ENCODE measurements at regions not wholly inside any gene's neighbourhood (a gene's known extent, or its start where the extent isn't known, plus 50 kb on each side); places are given as distances from the start of the nearest gene placed in this dataset.

DNA sequence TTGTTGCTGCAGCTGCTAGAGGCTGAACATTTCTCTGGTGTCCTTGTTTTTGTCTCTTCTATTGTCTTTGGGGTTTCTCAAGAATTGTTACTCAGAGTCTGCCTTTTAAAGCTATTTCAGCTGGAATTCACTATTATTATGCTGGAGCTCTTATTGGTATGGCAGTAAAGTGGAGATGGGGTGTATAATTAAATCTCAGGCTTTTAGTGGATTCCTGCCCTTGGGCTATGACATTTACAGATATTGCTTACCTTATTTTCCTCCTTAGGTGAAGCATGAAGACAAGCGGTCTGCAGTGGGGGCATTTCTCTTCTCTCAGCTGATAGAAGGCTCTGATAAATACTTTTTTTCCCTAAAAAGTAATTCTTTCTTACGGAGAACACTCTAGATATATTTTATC is 1656.6 kb upstream of the IGFBP7 start:
- no peak for TF ChIP-seq TEAD4 (IDR thresholded peaks at IDR 0.05; ENCODE audit: borderline replicate concordance, insufficient read depth)
- TF ChIP-seq EZH2phosphoT487 (IDR thresholded peaks at IDR 0.05; ENCODE audit: borderline replicate concordance, low read depth) = no peak
- Histone ChIP-seq H3K4me2 (no peak overlapping the region), H3K79me2 (ENCODE audit: insufficient read depth) (no peaks in the 10 kb centered on the region), H3K9ac (no peak overlapping the region), H3K4me1 (ENCODE audit: control insufficient read depth in 1 of 2, insufficient read depth in 2 of 2, low read depth in 1 of 2, low read length in 1 of 2) (no peaks in the 10 kb centered on the region), H3K27ac (ENCODE audit: low read depth in 2 of 2, low read length in 1 of 2) (no peak overlapping the region), H3F3A (replicated peaks; ENCODE audit: insufficient read depth) (no peaks in the 10 kb centered on the region), H3K9me2 (no peaks in the 10 kb centered on the region), H3K4me3 (ENCODE audit: low read depth in 2 of 2, low read length in 1 of 2) (no peak overlapping the region), H3K36me3 (replicated peaks in 1 of 2; ENCODE audit: control insufficient read depth in 1 of 2, insufficient read depth in 2 of 2, low read length in 1 of 2) (no peaks in the 10 kb centered on the region), H3K9me3 (no peaks in the 10 kb centered on the region; the same call in 1 of the 2 replicates), H2AFZ (ENCODE audit: low read depth) (no peak overlapping the region), H4K20me1 (ENCODE audit: insufficient read depth) (no peaks in the 10 kb centered on the region), H3K27me3 (ENCODE audit: insufficient read depth) (no peaks in the 10 kb centered on the region)
- CTCF ChIA-PET = no interaction called here
- DNase-seq = no peak
- WGBS (ENCODE audit: low lambda C conversion rate) = 22% methylated on average over 2 of the region's 2 CpGs
- POLR2A ChIA-PET = no interaction called here

DNA sequence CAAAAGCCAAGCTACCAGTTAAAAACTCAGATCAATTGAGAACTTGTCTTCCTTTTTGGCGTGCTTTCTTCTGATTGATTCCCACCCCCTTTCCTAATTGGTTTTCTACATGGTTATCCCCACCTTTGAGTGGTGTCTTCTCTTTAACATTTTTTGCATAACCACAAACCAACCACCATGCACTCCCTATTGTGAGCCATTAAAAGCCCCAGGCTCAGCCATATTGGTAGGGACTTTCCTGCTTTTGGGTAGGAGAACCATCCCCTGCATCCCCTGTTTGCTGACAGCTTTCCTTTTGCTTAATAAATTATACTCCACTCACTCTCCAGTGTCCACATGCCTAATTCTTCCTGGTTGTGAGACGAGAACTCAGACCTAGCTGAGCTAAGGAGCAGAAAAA is 1651.4 kb upstream of the IGFBP7 start:
- CTCF ChIA-PET = no interaction called here

More for the DNA sequence above, 1651.4 kb upstream of the IGFBP7 start:
- H3K36me3 ChIP-seq (replicated peaks in 1 of 2; ENCODE audit: control insufficient read depth in 1 of 2, insufficient read depth in 2 of 2, low read length in 1 of 2) = no peaks in the 10 kb centered on the region
- no peaks in the 10 kb centered on the region for H3K27me3 ChIP-seq (ENCODE audit: insufficient read depth)
- no peak overlapping the region for H2AFZ ChIP-seq (ENCODE audit: low read depth)
- no peaks in the 10 kb centered on the region for H3K4me1 ChIP-seq (ENCODE audit: control insufficient read depth in 1 of 2, insufficient read depth in 2 of 2, low read depth in 1 of 2, low read length in 1 of 2)
- H3K9me2 ChIP-seq = no peaks in the 10 kb centered on the region
- H3K9me3 ChIP-seq = no peaks in the 10 kb centered on the region; the same call in 1 of the 2 replicates
- TF ChIP-seq YY1 (IDR thresholded peaks at IDR 0.05; ENCODE audit: low read depth) (no peak), EZH2phosphoT487 (IDR thresholded peaks at IDR 0.05; ENCODE audit: borderline replicate concordance, low read depth) (no peak), GATA2 (CRISPR knock-in tag; IDR thresholded peaks at IDR 0.05) (no peak), RCOR1 (IDR thresholded peaks at IDR 0.05; ENCODE audit: low read length) (no peak), MXI1 (IDR thresholded peaks at IDR 0.05; ENCODE audit: low read depth, low read length) (no peak), RAD21 (IDR thresholded peaks at IDR 0.05; ENCODE audit: low read length) (no peak), SMC3 (IDR thresholded peaks at IDR 0.05; ENCODE audit: low read depth, low read length) (no peak), NRF1 (IDR thresholded peaks at IDR 0.05; ENCODE audit: low read depth, low read length) (no peak), JUND (IDR thresholded peaks at IDR 0.05) (no peak), FOXM1 (IDR thresholded peaks at IDR 0.05; ENCODE audit: low read depth) (no peak), NFIC (IDR thresholded peaks at IDR 0.05; ENCODE audit: borderline replicate concordance) (no peak), TCF12 (IDR thresholded peaks at IDR 0.05) (no peak), FOSL2 (IDR thresholded peaks at IDR 0.05; ENCODE audit: borderline replicate concordance, low read depth) (no peak), TAF1 (IDR thresholded peaks at IDR 0.05; ENCODE audit: borderline replicate concordance, low read depth, low read length) (no peak), GABPA (IDR thresholded peaks at IDR 0.05; ENCODE audit: low read depth) (no peak)
- TF ChIP-seq, protein P1, sequence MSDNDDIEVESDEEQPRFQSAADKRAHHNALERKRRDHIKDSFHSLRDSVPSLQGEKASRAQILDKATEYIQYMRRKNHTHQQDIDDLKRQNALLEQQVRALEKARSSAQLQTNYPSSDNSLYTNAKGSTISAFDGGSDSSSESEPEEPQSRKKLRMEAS (IDR thresholded peaks at IDR 0.05; ENCODE audit: low read depth) = no peak
- TF ChIP-seq, protein P2, sequence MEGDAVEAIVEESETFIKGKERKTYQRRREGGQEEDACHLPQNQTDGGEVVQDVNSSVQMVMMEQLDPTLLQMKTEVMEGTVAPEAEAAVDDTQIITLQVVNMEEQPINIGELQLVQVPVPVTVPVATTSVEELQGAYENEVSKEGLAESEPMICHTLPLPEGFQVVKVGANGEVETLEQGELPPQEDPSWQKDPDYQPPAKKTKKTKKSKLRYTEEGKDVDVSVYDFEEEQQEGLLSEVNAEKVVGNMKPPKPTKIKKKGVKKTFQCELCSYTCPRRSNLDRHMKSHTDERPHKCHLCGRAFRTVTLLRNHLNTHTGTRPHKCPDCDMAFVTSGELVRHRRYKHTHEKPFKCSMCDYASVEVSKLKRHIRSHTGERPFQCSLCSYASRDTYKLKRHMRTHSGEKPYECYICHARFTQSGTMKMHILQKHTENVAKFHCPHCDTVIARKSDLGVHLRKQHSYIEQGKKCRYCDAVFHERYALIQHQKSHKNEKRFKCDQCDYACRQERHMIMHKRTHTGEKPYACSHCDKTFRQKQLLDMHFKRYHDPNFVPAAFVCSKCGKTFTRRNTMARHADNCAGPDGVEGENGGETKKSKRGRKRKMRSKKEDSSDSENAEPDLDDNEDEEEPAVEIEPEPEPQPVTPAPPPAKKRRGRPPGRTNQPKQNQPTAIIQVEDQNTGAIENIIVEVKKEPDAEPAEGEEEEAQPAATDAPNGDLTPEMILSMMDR (IDR thresholded peaks at IDR 0.05) = no peak
- TF ChIP-seq, protein P3, sequence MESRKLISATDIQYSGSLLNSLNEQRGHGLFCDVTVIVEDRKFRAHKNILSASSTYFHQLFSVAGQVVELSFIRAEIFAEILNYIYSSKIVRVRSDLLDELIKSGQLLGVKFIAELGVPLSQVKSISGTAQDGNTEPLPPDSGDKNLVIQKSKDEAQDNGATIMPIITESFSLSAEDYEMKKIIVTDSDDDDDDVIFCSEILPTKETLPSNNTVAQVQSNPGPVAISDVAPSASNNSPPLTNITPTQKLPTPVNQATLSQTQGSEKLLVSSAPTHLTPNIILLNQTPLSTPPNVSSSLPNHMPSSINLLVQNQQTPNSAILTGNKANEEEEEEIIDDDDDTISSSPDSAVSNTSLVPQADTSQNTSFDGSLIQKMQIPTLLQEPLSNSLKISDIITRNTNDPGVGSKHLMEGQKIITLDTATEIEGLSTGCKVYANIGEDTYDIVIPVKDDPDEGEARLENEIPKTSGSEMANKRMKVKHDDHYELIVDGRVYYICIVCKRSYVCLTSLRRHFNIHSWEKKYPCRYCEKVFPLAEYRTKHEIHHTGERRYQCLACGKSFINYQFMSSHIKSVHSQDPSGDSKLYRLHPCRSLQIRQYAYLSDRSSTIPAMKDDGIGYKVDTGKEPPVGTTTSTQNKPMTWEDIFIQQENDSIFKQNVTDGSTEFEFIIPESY (IDR thresholded peaks at IDR 0.05; ENCODE audit: borderline replicate concordance, low read depth) = no peak
- POLR2A ChIA-PET = no interaction called here
- DNase-seq = no peak
- no peaks in the 10 kb centered on the region for H4K20me1 ChIP-seq (ENCODE audit: insufficient read depth)
- H3K4me2 ChIP-seq = no peak overlapping the region
- H3K27ac ChIP-seq (ENCODE audit: low read depth in 2 of 2, low read length in 1 of 2) = no peak overlapping the region
- H3F3A ChIP-seq (replicated peaks; ENCODE audit: insufficient read depth) = no peaks in the 10 kb centered on the region
- no peaks in the 10 kb centered on the region for H3K79me2 ChIP-seq (ENCODE audit: insufficient read depth)
- no peak overlapping the region for H3K4me3 ChIP-seq (ENCODE audit: low read depth in 2 of 2, low read length in 1 of 2)
- 43% methylated on average over 2 of the region's 2 CpGs for WGBS (ENCODE audit: low lambda C conversion rate)
- no peak overlapping the region for H3K9ac ChIP-seq

Measured in SK-N-SH (cell line).